ENCODE measurements at regions not wholly inside any gene's neighbourhood (a gene's known extent, or its start where the extent isn't known, plus 50 kb on each side); places are given as distances from the start of the nearest gene placed in this dataset.

- Mint-ChIP-seq H3K27me3 (peaks cover 8% of the 10 kb centered on the region), H3K4me3 (no peak overlapping the region), H3K36me3 (ENCODE audit: low read depth) (no peaks in the 10 kb centered on the region), H3K4me1 (no peaks in the 10 kb centered on the region), H3K9me3 (no peaks in the 10 kb centered on the region), H3K27ac (no peak overlapping the region)
- ATAC-seq (replicated peaks) = no peak
Observed at GRCh38 chr2:20516291-20516645, 69.4 kb downstream of the RHOB start.

- H3K4me3 Mint-ChIP-seq = no peak overlapping the region
- no peaks in the 10 kb centered on the region for H3K36me3 Mint-ChIP-seq (ENCODE audit: low read depth)
- peak; percentile 58 for ATAC-seq (replicated peaks)
- H3K9me3 Mint-ChIP-seq = no peaks in the 10 kb centered on the region
- no peak overlapping the region for H3K27ac Mint-ChIP-seq
- no peaks in the 10 kb centered on the region for H3K4me1 Mint-ChIP-seq
- peaks cover 7% of the 10 kb centered on the region for H3K27me3 Mint-ChIP-seq
Observed at GRCh38 chr2:20516646-20517341, 69.9 kb downstream of the RHOB start.

- Mint-ChIP-seq H3K9me3 (no peaks in the 10 kb centered on the region), H3K4me1 (no peaks in the 10 kb centered on the region), H3K36me3 (ENCODE audit: low read depth) (no peaks in the 10 kb centered on the region), H3K4me3 (no peak overlapping the region), H3K27me3 (peaks cover 5% of the 10 kb centered on the region), H3K27ac (no peak overlapping the region)
- ATAC-seq (replicated peaks) = no peak
Observed at GRCh38 chr2:20519309-20519708, 72.4 kb downstream of the RHOB start.

GRCh38 chr2:20520128-20520527, 73.3 kb downstream of the RHOB start:
- no peaks in the 10 kb centered on the region for H3K4me1 Mint-ChIP-seq
- no peak overlapping the region for H3K4me3 Mint-ChIP-seq
- H3K27ac Mint-ChIP-seq = no peak overlapping the region
- no peaks in the 10 kb centered on the region for H3K9me3 Mint-ChIP-seq
- peaks cover 4% of the 10 kb centered on the region for H3K27me3 Mint-ChIP-seq
- no peaks in the 10 kb centered on the region for H3K36me3 Mint-ChIP-seq (ENCODE audit: low read depth)
- ATAC-seq (replicated peaks) = no peak

DNA sequence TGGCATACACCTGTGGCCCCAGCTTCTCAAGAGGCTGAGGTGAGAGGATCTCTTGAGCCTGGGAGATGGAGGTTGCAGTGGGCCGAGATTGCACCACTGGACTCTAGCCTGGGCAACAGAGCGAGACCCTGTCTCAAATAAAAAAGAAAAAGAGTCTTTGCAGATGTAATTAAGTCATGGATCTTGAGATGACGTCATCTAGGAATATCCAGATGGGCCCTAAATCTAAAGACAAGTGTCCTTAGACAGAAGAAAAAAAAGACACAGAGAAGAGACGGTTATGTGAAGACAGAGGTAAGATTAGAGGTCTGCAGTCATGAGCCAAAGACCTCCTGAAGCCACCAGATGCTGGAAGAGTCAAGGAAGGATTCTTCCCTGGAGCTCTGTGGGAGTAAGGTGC, 74.3 kb downstream of the RHOB start:
- Mint-ChIP-seq H3K27me3 (peaks cover 4% of the 10 kb centered on the region), H3K4me3 (no peak overlapping the region), H3K9me3 (no peaks in the 10 kb centered on the region), H3K36me3 (ENCODE audit: low read depth) (no peaks in the 10 kb centered on the region), H3K4me1 (no peaks in the 10 kb centered on the region), H3K27ac (no peak overlapping the region)
- no peak for ATAC-seq (replicated peaks)

- no peak for ATAC-seq (replicated peaks)
- Mint-ChIP-seq H3K4me3 (no peak overlapping the region), H3K27me3 (peaks cover 4% of the 10 kb centered on the region), H3K27ac (no peak overlapping the region), H3K36me3 (ENCODE audit: low read depth) (no peaks in the 10 kb centered on the region), H3K9me3 (no peaks in the 10 kb centered on the region), H3K4me1 (no peaks in the 10 kb centered on the region)
Observed at GRCh38 chr2:20521682-20522189, 74.9 kb downstream of the RHOB start.

- no peak overlapping the region for H3K27ac Mint-ChIP-seq
- peaks cover 4% of the 10 kb centered on the region for H3K27me3 Mint-ChIP-seq
- no peaks in the 10 kb centered on the region for H3K36me3 Mint-ChIP-seq (ENCODE audit: low read depth)
- no peaks in the 10 kb centered on the region for H3K4me1 Mint-ChIP-seq
- no peaks in the 10 kb centered on the region for H3K9me3 Mint-ChIP-seq
- ATAC-seq (replicated peaks) = no peak
- no peak overlapping the region for H3K4me3 Mint-ChIP-seq
Observed at GRCh38 chr2:20523073-20523798, 76.4 kb downstream of the RHOB start.

DNA sequence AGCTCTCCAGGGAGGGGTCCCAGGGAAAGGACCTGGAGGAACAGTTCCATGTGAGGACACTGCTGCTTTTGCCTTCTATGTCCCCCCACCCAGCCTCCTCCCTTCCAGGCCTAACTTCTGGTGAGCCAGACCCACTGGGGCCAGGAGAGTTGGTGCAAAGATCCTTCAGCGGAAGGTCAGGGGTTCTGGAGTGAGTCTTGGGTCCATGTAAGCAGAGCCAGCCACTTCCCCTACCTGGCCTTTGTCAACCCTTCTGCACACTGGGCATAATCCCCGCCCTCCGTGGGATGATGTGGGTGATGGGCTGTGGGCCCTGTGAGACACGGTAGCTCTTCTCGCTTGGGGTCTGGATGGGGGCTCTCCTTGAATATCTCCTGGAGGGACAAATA, 76.9 kb downstream of the RHOB start:
- Mint-ChIP-seq H3K9me3 (no peaks in the 10 kb centered on the region), H3K36me3 (ENCODE audit: low read depth) (no peaks in the 10 kb centered on the region), H3K27me3 (peaks cover 4% of the 10 kb centered on the region), H3K27ac (no peak overlapping the region), H3K4me1 (no peaks in the 10 kb centered on the region), H3K4me3 (no peak overlapping the region)
- no peak for ATAC-seq (replicated peaks)

DNA sequence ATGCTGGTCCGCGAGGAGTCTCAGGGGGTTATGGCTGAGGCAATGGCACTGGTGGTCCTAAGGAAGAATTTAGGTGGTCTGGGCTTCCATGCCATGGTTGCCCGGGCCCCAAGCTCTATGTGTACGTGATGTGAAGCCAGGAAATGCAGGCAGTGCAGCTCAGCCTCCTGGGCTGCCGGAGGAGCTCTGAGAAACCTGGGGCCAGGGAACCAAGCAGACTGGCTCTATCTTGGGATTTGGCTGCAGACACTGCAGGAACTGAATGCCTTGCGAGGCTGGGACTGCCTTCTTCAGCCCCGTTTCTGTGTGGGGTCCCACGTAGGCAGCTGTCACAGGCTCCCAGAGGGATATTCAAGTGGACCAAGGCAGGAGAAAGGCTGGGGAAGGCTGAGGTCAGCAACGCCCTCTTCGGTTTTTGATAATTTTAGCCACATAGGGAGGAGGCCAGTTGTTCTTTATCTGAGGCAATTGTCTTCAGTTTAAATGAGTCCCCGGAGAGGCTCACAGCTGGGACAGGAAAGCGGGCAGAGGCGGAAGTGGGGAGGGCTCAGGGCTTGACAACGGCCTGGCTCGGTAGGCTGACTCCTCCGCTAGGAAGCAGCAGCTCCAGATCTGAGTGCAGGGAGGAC, 77.7 kb downstream of the RHOB start:
- Mint-ChIP-seq H3K27me3 (peaks cover 4% of the 10 kb centered on the region), H3K4me3 (no peak overlapping the region), H3K36me3 (ENCODE audit: low read depth) (no peaks in the 10 kb centered on the region), H3K4me1 (no peaks in the 10 kb centered on the region), H3K9me3 (no peaks in the 10 kb centered on the region), H3K27ac (no peak overlapping the region)
- no peak for ATAC-seq (replicated peaks)

DNA sequence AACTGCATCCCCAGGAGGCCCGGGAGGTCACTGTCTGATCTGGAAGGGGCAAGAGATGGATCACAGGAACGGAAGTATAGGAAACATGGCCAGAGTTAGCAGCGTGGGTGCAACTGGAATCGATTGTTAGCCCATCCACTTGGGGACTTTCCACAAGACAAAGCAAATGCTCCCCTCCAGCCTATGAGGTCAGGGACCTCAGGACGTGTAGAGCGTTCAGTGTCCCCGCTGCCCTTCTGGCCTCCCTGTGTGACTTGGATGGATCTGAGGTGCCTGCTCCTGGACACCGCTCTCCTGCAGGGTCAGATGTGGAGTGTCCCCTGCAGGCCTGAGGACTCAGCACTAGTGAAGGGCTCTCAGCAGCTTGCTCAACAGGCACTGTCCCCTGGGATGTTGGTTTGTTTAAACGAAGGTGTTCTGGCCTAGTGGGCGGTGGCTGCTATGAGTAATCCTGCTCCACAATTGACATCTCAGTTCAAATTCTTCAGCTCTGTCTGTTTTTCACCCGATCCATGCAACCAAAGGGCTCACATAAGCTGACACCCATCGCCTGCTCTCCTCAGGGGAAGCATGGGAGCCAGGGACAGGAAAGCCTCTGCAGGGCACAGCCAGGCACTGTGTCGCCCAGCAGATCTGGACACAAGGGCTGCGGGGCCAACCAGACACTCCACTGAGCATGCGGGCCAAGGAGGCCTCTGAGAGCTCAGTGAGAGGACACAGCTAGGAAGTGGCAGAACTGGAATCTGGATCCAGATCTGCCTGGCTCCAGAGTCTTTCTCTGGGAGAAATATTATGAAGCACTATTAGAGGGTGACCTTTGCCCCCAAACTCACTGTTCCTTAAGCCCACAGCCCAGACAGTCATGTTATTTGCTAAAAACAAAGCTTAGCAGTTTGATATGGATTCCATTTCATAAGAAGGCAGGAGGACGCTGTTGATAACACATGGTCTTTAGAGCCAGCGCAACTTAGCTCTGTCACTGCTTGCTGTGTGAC, 78.5 kb downstream of the RHOB start:
- ATAC-seq (replicated peaks) = peak; percentile 59

GRCh38 chr2:20526160-20526559, 79.3 kb downstream of the RHOB start:
- Mint-ChIP-seq H3K27me3 (peaks cover 4% of the 10 kb centered on the region), H3K9me3 (no peaks in the 10 kb centered on the region), H3K4me3 (no peak overlapping the region), H3K36me3 (ENCODE audit: low read depth) (no peaks in the 10 kb centered on the region), H3K27ac (no peak overlapping the region), H3K4me1 (no peaks in the 10 kb centered on the region)
- no peak for ATAC-seq (replicated peaks)

More for the DNA sequence above, 78.5 kb downstream of the RHOB start:
- Mint-ChIP-seq H3K27me3 (peaks cover 4% of the 10 kb centered on the region), H3K27ac (no peak overlapping the region), H3K4me1 (no peaks in the 10 kb centered on the region), H3K36me3 (ENCODE audit: low read depth) (no peaks in the 10 kb centered on the region), H3K4me3 (no peak overlapping the region), H3K9me3 (no peaks in the 10 kb centered on the region)

DNA sequence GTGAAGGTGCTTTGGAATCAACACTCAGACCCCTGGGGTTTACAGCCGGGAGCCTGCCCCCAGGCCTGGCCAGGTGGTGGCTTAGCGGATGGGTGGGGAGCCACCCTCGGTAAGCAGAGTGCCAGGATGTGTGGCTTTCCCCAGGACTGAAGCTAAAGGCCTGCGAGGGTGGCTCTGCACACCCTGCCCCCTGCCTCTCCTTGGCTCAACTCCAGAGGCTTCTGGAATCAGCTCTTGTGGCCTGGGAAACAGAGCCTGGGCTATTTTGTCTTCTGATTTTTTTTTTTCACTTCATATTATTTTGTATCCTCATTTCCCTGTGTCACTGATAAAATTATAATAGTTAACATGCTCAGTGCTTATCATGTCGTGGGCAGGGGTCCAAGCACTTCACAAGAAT, 79.8 kb downstream of the RHOB start:
- Mint-ChIP-seq H3K36me3 (ENCODE audit: low read depth) (no peaks in the 10 kb centered on the region), H3K9me3 (no peaks in the 10 kb centered on the region), H3K27me3 (peaks cover 4% of the 10 kb centered on the region), H3K27ac (no peak overlapping the region), H3K4me3 (no peak overlapping the region), H3K4me1 (no peaks in the 10 kb centered on the region)
- no peak for ATAC-seq (replicated peaks)

DNA sequence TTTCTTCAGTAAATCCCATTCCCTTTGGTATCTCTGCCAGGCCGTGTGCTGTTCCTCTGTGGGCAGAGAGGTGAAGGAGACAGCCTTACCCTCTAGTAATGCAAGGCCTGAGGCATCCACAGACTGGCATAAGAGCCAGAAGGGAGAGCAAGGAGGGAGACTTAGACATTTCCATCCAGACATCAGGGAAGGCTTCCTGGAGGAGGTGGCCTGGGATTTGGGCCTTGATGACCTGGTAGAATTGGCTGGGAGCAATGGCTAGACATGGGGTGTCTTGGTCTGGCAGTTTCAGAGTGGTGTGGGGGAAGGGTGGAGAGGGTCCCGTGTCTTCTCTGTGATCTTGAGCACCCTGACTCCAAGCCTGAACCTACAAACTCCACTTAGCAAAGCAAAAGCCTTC, 81.8 kb downstream of the RHOB start:
- no peak for ATAC-seq (replicated peaks)

GRCh38 chr2:20530520-20530919, 83.6 kb downstream of the RHOB start:
- H3K4me1 Mint-ChIP-seq = no peaks in the 10 kb centered on the region
- ATAC-seq (replicated peaks) = no peak
- H3K4me3 Mint-ChIP-seq = no peak overlapping the region
- no peaks in the 10 kb centered on the region for H3K9me3 Mint-ChIP-seq
- peaks cover 6% of the 10 kb centered on the region for H3K27me3 Mint-ChIP-seq
- peak overlapping the region; percentile 34 for H3K27ac Mint-ChIP-seq
- no peaks in the 10 kb centered on the region for H3K36me3 Mint-ChIP-seq (ENCODE audit: low read depth)

More for the DNA sequence above, 81.8 kb downstream of the RHOB start:
- Mint-ChIP-seq H3K36me3 (ENCODE audit: low read depth) (no peaks in the 10 kb centered on the region), H3K9me3 (no peaks in the 10 kb centered on the region), H3K4me1 (no peaks in the 10 kb centered on the region), H3K27ac (no peak overlapping the region), H3K27me3 (peaks cover 4% of the 10 kb centered on the region), H3K4me3 (no peak overlapping the region)

All from activated T-helper 17 cell treated with anti-CD3 and anti-CD28 coated beads, Interleukin-2, amount 50 U/mL, for 72 hours (primary cell).